HG03064 (cell line): ENCODE measurements at regions not wholly inside any gene's neighbourhood (a gene's known extent, or its start where the extent isn't known, plus 50 kb on each side); places are given as distances from the start of the nearest gene placed in this dataset.

Experiments used
- ATAC-seq: cut with Tn5 transposase; IDR thresholded peaks from one replicate; pipeline ENCODE4 v1.9.1; 2021; ENCODE audit warnings: low read depth; ENCODE audit not compliant: unreplicated experiment

GRCh38 chr14:49527221-49527620 lies 59.0 kb downstream of the RPS29 start:
- no peak for ATAC-seq

GRCh38 chr14:49526101-49526500 lies 60.1 kb downstream of the RPS29 start:
- no peak for ATAC-seq

GRCh38 chr14:49516286-49516685 lies 69.9 kb downstream of the RPS29 start:
- ATAC-seq: no peak

GRCh38 chr14:49512571-49512970 lies 73.6 kb downstream of the RPS29 start:
- no peak for ATAC-seq

GRCh38 chr14:49512147-49512551 lies 74.0 kb downstream of the RPS29 start:
- ATAC-seq: no peak

- no peak for ATAC-seq
Measured at GRCh38 chr14:49508124-49508523, 78.1 kb downstream of the RPS29 start.

GRCh38 chr14:49506650-49507049 lies 79.5 kb downstream of the RPS29 start:
- no peak for ATAC-seq

- ATAC-seq: no peak
Measured at GRCh38 chr14:49505041-49505766, 81.0 kb downstream of the RPS29 start.

- ATAC-seq: peak; percentile 80
Measured at GRCh38 chr14:49497725-49498348, 88.3 kb downstream of the RPS29 start.

GRCh38 chr14:49497267-49497666 lies 88.9 kb downstream of the RPS29 start:
- no peak for ATAC-seq

- ATAC-seq: no peak
Measured at GRCh38 chr14:49494836-49495235, 91.3 kb downstream of the RPS29 start.

GRCh38 chr14:49493557-49493956 lies 92.6 kb downstream of the RPS29 start:
- no peak for ATAC-seq

GRCh38 chr14:49492151-49492550 lies 94.0 kb downstream of the RPS29 start:
- ATAC-seq: no peak

- ATAC-seq: no peak
Measured at GRCh38 chr14:49489341-49489740, 96.8 kb downstream of the RPS29 start.

GRCh38 chr14:49487238-49487637 lies 98.9 kb downstream of the RPS29 start:
- no peak for ATAC-seq

- no peak for ATAC-seq
Measured at GRCh38 chr14:49485290-49485689, 100.9 kb downstream of the RPS29 start.

- ATAC-seq: no peak
Measured at GRCh38 chr14:49484180-49484579, 102.0 kb downstream of the RPS29 start.

- ATAC-seq: no peak
Measured at GRCh38 chr14:49483268-49483667, 102.9 kb downstream of the RPS29 start.

GRCh38 chr14:49480979-49481498 lies 105.1 kb downstream of the RPS29 start:
- no peak for ATAC-seq

- ATAC-seq: no peak
Measured at GRCh38 chr14:49480053-49480760, 106.0 kb downstream of the RPS29 start.

GRCh38 chr14:49479432-49479831 lies 106.7 kb downstream of the RPS29 start:
- ATAC-seq: no peak
